GM21447 (cell line): ENCODE measurements at regions not wholly inside any gene's neighbourhood (a gene's known extent, or its start where the extent isn't known, plus 50 kb on each side); places are given as distances from the start of the nearest gene placed in this dataset.

Source experiments
- ATAC-seq: cut with Tn5 transposase; IDR thresholded peaks from one replicate; pipeline ENCODE4 v1.9.1; 2021; ENCODE audit not compliant: unreplicated experiment

DNA sequence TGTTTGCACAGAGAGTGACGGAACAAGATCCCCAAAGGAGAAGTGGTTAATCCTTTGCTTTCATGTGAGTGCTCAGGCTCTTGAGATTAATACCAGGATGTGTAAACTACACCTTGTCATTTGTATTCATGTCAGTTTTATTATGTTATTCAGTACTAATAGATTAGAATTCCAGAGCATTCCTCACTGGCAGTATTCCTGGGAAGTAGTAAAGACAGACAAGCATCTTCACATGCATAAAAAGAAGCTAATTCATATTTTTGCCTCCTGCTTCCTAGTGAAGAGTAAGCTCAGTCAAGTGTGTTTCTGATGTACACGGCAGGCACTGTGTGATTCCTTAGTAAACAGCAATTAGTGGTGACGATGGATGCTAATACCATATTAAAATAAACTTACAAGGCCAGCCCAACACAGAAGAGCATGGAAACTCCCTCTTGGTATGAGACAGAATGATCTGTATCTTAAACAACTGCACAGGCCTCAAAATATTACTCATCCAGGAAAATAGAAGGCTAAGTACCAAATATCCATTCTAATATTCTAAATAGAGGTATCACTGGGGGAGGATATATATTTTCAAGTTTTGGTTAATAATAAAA, 336.8 kb upstream of the MCTP2 start:
- no peak for ATAC-seq

DNA sequence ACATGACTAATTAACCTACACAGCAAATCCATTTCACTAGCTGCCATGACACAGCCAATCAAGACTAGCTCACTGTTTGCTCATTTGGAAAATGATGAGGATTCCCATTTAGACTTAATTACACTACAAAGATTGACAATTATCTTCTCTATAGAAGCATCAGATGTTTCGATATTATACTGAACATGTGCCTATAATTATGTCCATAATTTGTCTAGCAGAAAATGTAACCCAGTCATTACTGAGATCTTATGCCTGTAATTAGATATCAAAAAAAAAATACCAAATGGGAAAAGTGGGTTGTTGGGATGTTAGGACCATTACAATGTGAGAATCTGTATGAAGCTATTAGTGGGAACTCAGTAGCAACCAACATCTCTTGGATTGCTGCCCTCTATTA, 344.2 kb upstream of the MCTP2 start:
- no peak for ATAC-seq

- ATAC-seq = no peak
Measured at GRCh38 chr15:93882779-93883178, 348.6 kb upstream of the MCTP2 start.

GRCh38 chr15:93882141-93882540, 349.2 kb upstream of the MCTP2 start:
- no peak for ATAC-seq

- no peak for ATAC-seq
Measured at GRCh38 chr15:93881310-93881709, 350.1 kb upstream of the MCTP2 start.

DNA sequence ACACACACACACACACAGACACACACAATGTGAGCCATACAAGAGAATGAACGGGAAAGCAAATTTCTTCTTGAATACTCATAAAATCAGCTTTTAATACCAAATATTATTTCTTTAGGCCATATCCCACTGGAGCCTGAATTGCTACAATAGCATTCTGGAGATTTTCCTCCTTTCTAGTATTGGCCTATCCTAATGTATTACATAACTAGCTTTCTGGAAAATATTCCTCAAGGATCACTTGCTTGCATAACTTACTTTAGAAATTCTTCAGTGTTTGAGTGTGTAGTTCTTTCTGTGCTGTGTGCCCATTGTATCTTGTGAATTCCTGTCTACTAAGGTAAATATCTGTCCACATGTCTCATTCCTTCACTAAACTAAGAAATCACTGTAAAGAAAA, 351.0 kb upstream of the MCTP2 start:
- no peak for ATAC-seq

- no peak for ATAC-seq
Measured at GRCh38 chr15:93870583-93870982, 360.8 kb upstream of the MCTP2 start.

- ATAC-seq = no peak
Measured at GRCh38 chr15:93866948-93867347, 364.4 kb upstream of the MCTP2 start.

- ATAC-seq = no peak
Measured at GRCh38 chr15:93866476-93866875, 364.9 kb upstream of the MCTP2 start.

- no peak for ATAC-seq
Measured at GRCh38 chr15:93865586-93865985, 365.8 kb upstream of the MCTP2 start.

GRCh38 chr15:93862791-93863190, 368.6 kb upstream of the MCTP2 start:
- ATAC-seq = no peak

GRCh38 chr15:93861956-93862741, 369.2 kb upstream of the MCTP2 start:
- ATAC-seq = no peak

GRCh38 chr15:93861413-93861812, 369.9 kb upstream of the MCTP2 start:
- no peak for ATAC-seq

DNA sequence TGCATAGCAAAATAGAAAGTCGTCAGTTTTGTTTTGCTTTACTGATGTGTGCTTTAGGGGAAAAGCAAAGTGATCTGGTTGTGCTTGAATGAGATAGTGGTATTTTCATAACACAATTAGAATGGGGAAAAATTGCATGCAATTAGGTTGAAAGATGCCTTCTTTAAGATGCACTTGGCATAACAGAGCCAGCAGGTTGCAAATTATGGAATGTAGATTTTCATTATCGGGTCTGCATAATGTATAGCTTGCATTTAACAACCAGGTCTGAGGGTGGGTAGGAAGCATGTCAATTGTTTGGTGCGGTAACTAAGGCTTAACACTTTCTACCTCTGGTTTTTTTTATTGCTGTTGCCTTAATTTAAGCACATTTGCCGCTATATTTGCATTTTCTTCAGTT, 370.7 kb upstream of the MCTP2 start:
- no peak for ATAC-seq

DNA sequence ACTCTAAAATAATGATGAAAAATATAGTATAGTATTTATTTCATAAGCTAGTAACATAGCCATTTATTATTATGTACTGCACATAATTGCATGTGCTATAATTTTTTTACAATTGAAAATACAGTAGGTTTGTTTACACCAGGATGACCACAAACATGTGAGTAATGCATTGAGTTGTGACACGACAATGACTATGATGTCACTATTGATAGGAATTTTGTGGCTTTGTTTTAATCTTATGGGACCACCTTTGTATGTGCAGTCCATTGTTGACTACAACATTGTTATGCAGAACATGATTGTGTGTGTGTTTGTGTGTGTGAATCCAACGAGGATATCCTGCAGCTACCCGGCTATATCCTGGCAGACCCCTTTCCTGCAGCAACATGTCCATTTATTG, 372.2 kb upstream of the MCTP2 start:
- ATAC-seq = no peak

- no peak for ATAC-seq
Measured at GRCh38 chr15:93855181-93855826, 376.1 kb upstream of the MCTP2 start.

- ATAC-seq = no peak
Measured at GRCh38 chr15:93854088-93854487, 377.3 kb upstream of the MCTP2 start.

DNA sequence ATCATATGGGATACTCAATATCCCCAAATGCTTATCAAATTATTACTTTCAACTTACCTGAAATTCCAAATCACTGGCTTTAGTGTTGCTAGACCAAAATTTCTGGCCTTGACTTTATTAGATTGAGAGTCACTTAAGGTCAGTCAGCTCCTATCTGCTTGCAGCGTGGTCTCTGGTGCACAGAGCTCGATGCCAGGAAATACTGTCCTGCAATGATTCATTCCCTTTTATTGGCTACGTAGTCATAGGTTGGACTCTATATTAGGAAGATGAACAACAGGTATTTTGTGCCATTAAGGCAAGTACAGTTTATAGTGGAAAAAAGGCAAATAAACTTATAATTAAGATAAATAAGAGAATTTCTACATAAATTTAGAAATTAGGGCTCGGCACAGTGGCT, 378.6 kb upstream of the MCTP2 start:
- no peak for ATAC-seq

DNA sequence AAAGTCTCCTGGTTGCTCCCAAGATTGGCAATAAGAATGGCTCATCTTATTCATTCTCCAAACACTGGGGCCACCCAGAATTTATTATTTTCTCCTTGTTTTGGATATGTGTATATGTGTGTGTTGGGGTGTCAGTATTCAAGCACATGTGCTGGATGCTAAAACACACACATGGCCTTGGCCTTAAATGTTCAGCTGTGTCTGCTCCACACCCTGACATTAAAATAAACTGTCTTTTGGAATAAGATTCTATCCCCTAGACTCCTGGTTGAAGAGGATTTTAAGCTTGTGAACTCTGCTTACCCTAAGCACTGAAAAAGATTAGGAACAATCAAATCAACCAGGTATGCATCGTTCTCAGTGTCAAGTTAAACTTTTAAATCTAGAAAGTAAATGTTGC, 382.9 kb upstream of the MCTP2 start:
- ATAC-seq = no peak

DNA sequence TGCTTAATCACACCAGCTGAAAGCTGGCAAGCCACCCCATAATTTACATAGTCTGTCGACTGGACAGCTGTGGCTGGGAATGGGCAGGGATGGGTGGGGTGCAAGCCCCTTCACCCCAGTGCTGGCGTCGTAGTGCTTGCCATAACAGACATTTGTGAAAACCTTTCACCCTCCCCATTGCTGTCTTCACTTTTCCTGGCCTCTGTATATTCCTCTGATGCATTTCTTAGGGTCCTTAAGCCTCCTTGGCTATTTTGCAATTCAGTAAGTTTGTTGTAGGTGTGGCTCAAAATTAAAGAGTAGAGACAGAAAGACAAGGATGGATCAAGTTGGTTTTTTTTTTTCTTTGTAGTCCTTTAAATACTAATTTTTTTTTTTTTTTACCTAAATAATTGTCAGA, 383.3 kb upstream of the MCTP2 start:
- no peak for ATAC-seq

- ATAC-seq = no peak
Measured at GRCh38 chr15:93846148-93846547, 385.2 kb upstream of the MCTP2 start.

DNA sequence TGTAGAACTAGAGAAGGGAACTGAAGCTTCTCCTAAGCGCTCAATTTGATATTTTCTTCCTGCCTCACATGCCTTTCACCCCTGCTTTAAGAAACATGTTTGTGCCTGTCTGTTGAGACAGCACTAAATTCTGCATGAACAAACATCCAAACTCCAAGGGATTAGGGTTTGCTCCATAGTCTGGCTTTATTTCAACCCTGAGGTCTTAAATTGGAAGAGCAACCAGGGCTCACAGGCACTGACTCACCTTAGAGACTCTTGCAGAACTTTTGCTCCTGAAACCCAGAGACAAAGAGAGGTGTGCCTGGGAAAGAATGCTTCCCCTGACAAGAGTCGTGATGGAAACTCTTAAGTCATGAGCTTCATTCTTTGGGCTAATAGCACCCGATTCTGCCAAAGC, 393.9 kb upstream of the MCTP2 start:
- no peak for ATAC-seq
